GM18867 (cell line): ENCODE measurements at regions not wholly inside any gene's neighbourhood (a gene's known extent, or its start where the extent isn't known, plus 50 kb on each side); places are given as distances from the start of the nearest gene placed in this dataset.

ENCODE experiments used
- ATAC-seq: cut with Tn5 transposase; IDR thresholded peaks from one replicate; pipeline ENCODE4 v1.9.1; 2021; ENCODE audit warnings: mild to moderate bottlenecking, moderate library complexity; ENCODE audit not compliant: unreplicated experiment

- no peak for ATAC-seq
Measured at GRCh38 chr5:112648264-112648663, 89.4 kb upstream of the APC start.

- no peak for ATAC-seq
Measured at GRCh38 chr5:112649882-112650281, 87.8 kb upstream of the APC start.

- no peak for ATAC-seq
Measured at GRCh38 chr5:112653638-112654205, 84.0 kb upstream of the APC start.

DNA sequence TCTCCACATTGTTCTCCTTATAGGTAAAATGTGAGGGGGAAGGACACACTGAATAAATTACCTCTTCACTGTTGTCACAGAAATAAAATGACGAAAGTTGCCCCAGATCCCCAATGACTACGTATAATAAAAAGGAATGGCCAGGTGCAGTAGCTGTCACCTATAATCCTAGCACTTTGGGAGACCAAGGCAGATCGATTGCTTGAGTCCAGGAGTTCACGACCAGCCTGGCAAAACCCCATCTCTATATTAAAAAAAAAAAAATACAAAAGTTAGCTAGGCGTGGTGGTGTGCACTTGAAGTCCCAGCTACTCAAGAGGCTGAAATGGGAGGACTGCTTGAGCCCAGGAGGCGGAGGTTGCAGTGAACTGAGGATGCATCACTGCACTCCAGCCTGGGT is 82.2 kb upstream of the APC start:
- ATAC-seq = no peak

GRCh38 chr5:112656451-112656850 is 81.2 kb upstream of the APC start:
- no peak for ATAC-seq

DNA sequence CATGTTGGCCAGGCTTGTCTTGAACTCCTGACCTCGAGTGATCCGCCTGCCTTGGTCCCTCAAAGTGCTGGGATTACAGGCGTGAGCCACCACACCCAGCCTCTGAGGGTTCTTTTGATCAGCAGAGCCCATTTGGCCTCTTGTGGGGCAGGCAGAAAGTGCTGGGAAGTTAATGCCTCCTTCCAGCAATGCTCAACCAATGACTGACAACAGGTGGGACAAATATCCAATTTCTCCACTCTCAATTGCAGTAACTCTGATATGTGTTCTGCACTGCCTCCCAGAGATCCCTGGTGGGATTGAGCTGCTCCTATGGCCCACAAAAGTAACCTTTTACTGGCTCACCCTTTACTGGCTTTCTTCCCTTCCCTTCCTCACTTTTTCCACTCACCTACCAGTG is 79.9 kb upstream of the APC start:
- ATAC-seq = no peak

- ATAC-seq = no peak
Measured at GRCh38 chr5:112660359-112660758, 77.3 kb upstream of the APC start.

- ATAC-seq = no peak
Measured at GRCh38 chr5:112663146-112663545, 74.5 kb upstream of the APC start.

- ATAC-seq = no peak
Measured at GRCh38 chr5:112668016-112668415, 69.7 kb upstream of the APC start.

GRCh38 chr5:112668911-112669310 is 68.8 kb upstream of the APC start:
- ATAC-seq = no peak

- no peak for ATAC-seq
Measured at GRCh38 chr5:112669328-112669963, 68.2 kb upstream of the APC start.

DNA sequence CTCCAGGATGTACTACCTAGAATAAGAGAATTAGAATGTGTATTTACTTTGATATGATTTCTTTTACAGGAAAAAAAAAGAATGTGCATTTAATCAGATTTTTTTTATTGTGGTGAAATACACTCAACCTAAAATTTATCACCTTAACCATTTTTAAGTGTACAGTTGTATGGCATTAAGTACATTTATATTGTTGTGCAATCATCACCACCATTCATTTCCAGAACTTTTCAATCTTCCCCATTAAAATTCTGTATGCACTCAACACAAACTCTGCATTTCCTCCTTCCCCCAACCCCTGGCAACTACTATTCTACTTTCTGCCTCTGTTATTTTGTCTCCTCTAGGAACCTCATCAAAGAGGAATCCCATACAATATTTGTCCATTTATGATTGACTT is 66.0 kb upstream of the APC start:
- no peak for ATAC-seq

- ATAC-seq = peak; percentile 65
Measured at GRCh38 chr5:112681481-112681908, 56.2 kb upstream of the APC start.

DNA sequence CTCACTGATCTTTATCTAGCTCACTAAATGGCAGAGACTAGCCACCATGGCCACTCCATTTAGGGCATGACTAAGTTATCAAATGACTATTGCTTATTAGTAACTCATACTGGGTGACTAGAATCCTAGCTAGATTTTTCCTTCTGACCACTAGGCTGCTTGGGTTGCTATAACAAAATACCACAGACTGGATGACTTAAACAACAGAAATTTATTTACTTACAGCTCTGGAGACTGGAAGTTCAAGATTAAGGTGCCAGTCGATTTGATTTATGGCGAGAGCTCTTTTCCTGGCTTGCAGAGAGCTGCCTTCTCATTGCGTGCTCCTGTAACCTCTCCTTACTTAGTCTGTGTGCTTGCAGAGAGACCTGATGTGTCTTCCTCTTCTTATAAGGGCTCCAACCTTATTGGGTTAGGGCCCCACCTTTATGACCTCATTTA is 55.0 kb upstream of the APC start:
- ATAC-seq = no peak

- no peak for ATAC-seq
Measured at GRCh38 chr5:112684121-112684520, 53.6 kb upstream of the APC start.

- ATAC-seq = no peak
Measured at GRCh38 chr5:112684737-112685136, 52.9 kb upstream of the APC start.

- no peak for ATAC-seq
Measured at GRCh38 chr5:112685386-112685785, 52.3 kb upstream of the APC start.

DNA sequence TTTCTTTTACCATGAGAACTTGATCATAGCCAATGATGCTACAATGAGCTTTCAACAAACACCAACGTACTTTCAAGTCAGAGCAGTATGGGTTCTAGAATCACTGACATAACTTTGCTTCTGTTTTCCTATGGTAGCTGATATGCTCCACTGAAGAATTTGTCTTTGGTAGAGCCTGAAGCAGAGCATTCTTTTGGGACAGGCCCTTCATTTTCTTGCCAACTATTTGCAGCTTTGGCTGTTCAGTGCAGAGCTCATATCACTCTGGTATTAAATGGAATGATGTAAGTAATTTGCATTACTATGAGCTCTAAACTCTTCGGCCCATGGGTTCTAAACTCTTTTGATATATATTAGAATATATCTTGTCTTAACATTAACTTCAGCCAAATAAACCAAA is 51.8 kb upstream of the APC start:
- ATAC-seq = no peak

GRCh38 chr5:112686675-112687074 is 51.0 kb upstream of the APC start:
- ATAC-seq = no peak

DNA sequence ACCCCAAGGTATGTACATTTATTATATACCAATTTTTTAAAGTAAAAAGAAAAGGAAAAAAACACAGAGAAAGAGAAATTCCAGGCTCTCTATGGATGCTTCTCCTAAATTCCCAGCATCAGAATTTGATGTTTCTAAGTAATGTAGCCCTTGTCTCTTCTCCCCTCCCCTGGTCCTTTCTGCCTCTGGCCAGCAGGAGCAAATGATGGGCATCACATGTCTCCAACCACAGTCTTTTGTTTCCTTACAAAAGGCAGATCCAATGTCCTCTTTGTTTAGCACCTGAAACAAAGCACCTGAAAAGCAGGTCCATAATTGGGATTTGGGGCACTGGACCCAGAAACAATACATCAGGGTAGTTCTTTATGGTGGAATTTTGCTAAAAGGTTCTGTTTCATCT is 50.4 kb upstream of the APC start:
- no peak for ATAC-seq
